HG03432 (cell line): ENCODE measurements at regions not wholly inside any gene's neighbourhood (a gene's known extent, or its start where the extent isn't known, plus 50 kb on each side); places are given as distances from the start of the nearest gene placed in this dataset.
"Not testable (repeated sequence)": the region's sequence is repeated elsewhere in the genome, so short reads cannot be mapped to it uniquely, and the experiment has no call there.

Experiments used
- ATAC-seq: cut with Tn5 transposase; IDR thresholded peaks from one replicate; pipeline ENCODE4 v1.9.1; 2021; ENCODE audit warnings: mild to moderate bottlenecking, moderate library complexity; ENCODE audit not compliant: unreplicated experiment

DNA sequence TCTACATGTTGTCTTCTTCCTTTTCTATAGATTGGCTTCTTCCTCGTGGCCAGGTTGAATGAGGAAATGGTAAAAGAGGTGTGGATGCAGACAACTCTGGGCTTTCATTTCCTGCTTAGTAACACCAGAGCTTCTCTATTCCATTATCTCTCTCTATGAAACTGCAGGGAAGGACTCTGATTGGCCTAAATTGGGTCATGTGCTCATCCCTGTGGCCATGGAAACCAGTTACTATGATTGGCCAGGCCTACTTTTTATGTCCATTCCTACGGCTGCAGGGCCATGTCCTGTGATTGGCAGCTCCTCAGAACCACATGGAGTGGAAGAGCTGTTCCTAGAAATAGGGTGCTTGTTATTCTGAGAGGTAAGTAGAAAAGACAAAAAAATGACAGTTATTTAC, 486.9 kb upstream of the ADAMTS9 start:
- ATAC-seq: no peak

DNA sequence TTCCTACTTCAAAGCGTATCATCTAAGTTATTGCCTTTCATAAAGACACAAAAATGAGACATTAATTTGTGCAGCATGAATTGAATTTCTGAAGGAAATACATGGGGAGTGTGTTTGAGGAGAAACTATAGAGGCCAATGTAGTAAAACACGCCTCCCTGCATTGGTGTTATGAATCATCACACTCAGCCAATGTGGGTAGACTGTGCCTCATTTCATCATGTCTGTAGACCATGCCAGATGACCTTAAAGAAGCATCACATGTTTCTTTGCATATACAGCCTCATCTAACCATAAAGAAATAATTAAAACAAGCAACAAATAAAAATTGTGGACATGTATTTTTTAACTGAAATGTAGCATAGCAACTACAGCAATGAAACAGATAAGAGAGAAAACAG, 486.0 kb upstream of the ADAMTS9 start:
- ATAC-seq: no peak

DNA sequence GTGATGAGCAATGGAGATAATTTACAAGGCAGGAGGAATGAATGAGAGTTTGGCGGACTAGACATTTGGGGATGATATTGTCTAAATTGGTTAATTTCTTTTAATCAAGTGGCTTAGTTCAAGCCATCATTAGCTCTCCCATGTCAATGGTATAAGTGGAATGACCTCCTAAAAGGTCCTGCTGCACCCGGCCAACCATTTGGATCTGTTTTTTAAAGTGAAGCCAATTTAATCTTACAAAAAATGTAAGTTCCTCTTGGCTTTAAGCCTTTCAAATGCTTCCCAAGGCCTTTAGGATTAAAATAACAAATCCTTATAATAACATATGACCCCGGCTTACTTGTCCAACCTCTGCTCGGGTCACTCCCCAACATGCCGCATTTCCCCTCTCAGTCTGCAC, 484.4 kb upstream of the ADAMTS9 start:
- ATAC-seq: no peak

DNA sequence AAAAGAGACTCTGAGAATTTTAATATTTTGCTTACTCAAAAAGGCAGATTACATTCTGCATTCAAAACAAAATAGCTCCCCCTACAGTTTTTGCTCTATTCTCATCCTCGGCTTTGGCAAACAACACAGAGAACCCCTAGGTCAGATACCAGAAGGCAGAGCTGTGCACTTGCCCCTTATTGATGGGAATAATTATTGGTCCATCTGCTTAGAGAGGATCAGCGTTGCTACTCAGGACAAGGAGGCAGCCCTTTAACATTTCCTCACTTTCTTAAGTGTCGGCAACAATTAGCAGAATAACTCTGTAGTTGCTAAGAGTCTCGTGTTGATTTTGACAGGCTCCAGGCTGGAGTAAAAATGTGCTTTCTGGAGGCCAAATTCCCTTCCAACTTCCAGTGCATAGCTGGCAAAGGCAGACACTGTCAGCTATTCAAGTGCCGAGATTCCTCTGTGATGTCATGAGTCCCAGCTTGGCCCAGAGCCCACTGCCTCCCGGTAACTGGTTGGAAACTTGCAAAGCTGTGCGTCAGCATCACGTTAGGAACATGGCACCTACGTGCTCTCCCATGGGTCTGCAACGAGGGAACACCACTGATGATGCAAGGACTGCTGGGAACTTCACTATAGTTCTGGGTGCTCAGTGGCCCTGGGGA, 482.7 kb upstream of the ADAMTS9 start:
- ATAC-seq: no peak

DNA sequence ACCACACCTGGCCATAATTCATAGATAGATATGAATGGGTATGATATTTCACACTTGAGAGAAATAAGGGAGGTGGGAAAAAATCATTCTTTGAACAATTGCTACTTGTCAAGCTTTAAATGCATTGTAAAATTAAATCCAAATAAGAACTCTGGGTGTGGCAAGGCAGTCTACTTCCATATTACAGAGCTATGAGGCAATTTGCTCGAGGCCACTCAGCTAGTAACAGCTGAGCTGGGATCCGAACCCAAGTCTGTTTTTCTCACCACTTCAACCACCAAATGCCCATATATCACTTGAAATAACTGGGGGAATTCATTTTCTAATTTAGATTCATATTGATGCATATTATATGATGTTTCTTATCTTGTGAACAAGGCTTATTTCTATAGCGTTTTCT, 482.2 kb upstream of the ADAMTS9 start:
- no peak for ATAC-seq

DNA sequence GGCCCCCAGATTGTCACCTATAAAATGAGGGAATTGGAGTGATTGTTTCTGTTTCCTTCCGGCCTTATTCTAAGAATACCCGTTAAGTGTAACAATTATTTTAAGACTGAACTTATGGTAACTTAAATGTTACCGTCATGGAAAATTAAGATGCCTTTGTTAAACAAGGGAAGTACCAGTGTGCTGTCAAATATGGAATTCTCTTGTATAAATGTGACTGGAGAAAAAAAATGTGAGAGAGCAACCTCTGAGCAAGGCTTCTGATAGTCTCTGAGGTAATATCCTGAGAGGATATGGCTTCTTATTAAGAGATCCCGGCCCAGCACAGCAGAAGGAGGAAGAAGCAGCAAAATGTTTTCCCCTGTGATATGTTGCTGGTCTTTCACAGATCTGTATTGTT, 480.7 kb upstream of the ADAMTS9 start:
- no peak for ATAC-seq

DNA sequence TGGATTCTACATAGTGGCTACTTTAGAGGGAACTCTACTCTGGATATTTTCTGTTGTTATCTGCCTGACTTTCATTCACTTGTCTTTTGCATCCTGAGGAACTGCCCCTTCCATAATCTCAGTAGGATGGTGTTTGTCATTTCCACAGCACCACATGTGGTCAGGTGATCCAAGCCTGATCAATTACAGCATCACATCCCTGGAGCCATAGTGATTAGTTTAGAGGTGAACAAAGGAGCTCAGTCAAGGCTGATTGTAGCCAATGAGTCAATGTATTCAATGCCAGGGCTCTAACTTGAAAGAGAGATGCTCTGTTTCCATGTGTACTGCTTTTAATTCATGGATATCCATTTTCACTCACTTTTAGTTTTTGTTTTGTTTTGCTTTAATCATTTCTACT, 478.7 kb upstream of the ADAMTS9 start:
- no peak for ATAC-seq

DNA sequence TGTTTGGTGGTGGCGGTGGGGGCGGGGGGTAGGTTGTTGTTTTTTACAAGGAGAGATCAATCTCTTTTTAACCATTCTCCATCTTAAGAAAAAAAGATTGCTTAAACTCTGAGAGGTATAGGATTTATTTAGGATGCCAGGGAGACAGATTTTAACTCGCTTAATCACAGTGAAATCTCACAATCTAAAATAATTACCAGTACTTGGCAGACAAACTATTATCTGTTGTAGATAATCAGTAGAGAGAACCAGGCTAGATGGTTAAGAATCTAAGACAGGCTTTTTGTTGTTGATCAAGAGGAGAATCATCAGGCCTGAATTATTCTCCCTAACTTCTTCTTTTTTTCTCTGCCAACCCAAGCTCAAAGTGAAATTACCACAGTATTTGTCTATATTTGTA, 470.2 kb upstream of the ADAMTS9 start:
- ATAC-seq: no peak

DNA sequence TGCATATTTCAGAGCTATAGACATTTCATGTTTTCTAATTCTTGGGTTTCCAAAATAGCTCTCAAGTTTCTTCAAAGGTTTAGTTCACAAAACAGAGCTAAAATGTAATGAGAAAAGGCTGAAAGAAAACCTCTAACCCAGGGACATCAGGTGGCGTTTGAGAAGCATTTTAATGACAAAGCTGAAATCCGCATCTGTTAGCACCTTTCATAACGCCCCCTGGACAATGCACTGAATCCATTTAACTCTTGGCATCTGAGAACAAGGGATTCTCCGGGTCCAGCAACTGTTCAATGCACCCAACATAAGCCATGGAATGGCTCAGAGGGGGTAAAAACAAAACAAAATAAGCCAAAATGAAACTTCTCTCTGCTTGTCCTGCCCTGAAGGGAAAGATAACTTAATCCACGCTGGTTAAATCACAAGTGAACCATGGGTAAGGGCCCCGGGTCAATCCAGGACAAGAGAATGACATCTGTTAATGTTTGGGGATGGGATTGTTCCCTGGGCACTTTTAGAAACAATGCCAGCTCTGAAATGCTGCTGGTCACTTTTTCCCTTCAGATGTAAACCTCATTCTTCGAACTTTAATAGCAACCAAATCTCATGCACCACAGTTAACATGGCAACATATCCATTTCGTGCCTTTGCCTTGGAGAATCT, 466.2 kb upstream of the ADAMTS9 start:
- ATAC-seq: no peak

DNA sequence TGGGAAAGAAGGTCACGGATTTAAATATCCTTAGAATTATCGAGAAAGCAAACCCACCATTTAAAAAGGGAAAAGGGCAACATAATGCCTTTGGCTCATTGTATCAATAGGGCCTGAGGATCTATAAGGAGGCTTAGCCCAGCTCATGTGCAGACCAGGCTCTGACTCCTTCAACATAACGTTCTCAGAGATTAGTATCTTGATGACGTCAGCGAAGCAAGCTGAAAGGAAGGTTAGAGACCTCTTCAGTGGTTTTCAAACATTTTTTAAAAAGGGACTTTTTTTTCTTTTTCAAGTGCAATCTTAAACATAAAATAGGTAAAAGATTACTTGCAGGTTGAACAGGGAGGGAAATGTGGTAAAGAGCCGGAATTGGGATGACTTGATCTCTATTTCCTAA, 463.9 kb upstream of the ADAMTS9 start:
- ATAC-seq: no peak

DNA sequence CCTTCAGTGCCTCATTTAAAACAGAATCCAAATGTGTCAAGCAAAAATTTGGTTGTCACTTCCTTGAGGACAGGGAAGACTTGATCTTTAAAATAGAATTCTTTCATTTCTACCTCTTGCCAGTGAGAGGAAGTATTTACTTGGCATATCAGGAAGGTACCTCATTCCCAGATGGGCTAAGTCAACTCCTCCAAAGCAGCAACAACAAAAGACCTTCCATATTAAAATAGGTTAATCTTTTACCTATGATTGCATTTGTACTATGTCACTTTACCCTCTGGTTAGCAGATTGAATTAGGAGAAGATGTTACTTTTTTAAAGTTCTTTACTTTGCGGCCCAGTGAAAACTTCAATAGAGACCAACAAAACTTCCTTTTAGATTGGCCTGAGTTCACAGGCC, 462.1 kb upstream of the ADAMTS9 start:
- no peak for ATAC-seq

DNA sequence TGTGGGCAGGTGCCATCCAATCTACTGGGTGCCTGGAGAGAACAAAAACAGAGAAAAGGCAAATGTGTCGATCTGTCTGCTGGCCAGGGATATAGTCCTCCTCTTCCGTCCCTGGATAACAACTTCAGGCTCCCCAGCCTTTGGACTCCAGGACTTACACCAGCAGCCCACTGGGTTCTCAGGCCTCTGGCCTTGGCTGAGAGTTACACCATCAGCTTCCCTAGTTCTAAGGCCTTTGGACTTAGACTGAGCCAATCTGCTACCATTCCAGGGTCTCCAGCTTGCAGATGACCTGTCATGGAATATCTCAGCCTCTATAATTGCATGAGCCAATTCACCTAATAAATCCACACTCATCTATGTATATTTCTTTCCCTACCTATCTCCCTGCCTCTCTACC, 460.9 kb upstream of the ADAMTS9 start:
- no peak for ATAC-seq

DNA sequence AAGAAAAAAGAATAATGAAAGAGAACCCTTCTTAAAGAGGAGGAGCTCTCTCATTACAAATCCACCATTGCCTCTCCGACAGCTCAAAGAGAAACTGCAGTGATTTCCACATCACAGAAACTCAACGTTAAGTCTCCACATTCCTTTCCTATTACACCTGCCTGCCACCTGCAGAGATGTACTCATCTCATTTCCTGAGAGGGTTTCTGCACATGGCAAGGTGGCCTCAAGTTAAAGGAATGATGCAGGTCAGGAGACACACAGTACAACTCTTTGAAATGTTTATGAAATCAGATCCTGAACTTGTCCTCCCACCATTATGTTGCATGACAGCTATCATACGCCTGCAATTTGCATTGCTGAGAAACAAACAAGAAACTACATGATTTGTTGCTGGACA, 458.4 kb upstream of the ADAMTS9 start:
- no peak for ATAC-seq

DNA sequence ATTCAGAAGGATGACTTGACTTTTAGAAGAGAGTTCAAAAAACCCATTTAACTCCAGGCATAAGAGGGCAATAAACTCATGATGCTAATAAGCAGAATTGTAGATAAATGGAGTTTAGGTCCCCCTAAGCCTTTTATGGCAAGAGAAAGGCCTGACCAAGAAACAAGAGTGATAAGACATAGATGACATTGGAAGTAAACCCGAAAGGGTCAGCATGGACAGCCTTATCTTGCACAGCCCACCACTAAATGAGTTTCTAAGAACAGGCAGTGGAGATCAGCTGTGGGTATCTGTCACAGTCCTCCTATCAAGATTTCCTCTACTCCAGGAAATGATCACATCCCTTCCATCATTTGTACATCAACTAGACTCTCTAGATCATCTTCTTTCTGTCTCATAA, 457.9 kb upstream of the ADAMTS9 start:
- no peak for ATAC-seq

DNA sequence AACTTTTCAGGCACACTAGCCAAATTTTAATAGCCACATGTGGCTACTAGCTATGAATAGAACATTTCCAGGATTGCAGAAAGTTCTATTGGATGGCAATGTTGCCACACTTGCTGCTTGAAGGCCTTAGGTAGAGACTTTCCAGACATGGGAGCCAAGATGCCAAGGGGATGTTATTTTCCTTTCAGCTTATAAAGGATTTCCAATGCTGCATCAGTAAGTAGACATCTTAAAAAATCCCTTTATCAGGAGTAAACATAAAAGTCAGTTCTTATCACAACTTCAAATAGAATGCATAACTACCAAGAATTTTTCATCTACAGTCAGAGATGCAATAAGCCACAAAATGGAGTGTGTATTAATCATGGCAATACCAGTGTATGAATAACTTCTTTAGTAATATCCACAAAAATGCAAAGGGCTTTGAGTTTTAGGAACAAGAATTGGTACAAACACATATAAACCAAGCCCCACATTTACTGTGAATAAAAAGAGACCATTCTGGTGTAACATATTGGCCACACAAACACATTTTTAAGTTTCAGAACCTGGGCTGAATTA, 457.1 kb upstream of the ADAMTS9 start:
- ATAC-seq: no peak

DNA sequence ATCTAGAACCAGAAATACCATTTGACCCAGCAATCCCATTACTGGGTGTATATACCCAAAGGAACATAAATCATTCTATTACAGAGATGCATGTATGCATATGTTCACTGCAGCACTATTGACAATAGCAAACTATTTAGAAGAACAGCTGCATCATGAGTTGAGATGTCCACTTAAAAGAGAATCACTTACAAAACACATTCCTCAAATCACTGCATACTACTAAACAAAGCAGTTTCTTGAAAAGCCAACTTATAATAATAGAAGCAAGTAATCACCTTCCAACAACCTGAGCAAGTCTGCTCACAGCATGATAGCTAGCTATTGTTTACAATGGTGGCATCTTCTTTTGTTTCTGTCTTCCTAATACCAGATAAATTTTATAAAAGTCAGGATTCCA, 454.7 kb upstream of the ADAMTS9 start:
- ATAC-seq: no peak

DNA sequence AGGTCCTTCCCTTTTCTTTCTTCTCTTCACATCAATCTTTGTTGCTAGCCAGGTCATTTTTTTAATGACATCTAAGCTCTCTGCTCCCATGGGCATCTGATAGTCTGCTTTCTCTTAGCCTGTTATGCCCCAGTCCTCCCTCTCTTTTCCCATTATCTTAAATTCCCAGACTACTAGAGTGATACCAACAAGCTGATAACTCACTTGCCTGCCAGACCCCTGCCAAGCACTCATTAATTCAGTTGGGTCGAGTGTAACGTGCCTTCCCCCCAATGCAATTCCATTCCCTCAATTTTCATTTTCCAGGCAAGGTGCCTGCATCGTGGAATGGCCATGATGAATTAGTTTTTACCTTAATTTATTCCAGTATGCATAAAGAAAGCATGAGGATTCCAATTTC, 450.8 kb upstream of the ADAMTS9 start:
- ATAC-seq: no peak

DNA sequence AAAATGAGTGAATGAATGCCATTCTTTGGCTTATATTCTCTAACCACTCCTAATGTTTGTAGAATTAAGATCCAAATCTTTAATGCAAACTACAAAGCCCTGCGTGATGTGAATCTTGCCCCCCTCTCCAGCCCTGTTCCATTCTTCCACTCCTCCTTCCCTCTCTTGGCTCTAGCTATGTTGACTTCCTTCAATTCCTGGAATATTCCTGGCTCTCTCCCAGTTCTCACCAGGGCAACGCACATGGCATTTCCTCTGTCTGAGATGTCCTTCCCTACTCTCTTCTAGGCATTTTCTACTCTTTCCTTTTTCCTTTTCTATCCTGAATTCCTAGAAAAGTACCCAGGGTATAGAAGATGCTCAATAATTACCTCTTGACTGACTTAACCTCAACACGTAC, 446.0 kb upstream of the ADAMTS9 start:
- not testable (repeated sequence) for ATAC-seq

DNA sequence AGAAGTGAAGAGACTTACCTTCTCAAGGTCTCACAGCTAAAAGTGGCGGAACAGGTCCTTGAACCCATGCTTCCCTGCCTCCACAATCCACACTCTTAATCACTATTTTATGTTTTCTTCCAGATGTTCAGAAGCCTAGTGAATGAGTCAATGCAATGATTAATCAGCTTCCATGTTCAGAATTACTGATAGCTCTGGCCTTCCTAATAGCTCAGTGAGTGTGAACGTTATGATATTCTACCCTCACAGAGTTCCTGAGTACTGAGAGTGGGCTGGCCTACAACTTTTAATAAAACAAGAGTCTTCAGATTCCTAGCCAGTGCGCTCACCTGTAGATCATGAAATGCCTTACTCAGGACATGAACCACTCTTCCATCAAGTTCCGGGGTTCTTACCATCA, 443.0 kb upstream of the ADAMTS9 start:
- no peak for ATAC-seq

DNA sequence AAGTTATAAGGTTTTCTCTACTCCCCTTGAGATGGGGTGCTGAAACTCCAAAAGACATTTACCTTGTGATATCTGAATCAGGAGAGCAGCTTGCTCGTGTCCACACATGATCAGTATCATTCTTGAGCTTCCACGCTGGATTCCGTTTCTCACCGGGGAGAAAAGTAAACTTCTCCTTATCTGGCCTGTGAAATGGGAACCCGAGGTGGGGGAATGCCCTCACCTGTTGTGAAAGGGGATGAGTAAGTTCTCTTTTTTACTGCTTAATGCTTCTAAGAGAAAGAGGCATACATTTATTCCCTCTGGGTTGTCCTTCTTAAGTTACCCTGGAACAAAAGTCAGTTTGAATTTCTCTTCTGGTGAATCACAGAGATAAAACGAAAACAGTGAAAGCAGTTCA, 440.5 kb upstream of the ADAMTS9 start:
- no peak for ATAC-seq

DNA sequence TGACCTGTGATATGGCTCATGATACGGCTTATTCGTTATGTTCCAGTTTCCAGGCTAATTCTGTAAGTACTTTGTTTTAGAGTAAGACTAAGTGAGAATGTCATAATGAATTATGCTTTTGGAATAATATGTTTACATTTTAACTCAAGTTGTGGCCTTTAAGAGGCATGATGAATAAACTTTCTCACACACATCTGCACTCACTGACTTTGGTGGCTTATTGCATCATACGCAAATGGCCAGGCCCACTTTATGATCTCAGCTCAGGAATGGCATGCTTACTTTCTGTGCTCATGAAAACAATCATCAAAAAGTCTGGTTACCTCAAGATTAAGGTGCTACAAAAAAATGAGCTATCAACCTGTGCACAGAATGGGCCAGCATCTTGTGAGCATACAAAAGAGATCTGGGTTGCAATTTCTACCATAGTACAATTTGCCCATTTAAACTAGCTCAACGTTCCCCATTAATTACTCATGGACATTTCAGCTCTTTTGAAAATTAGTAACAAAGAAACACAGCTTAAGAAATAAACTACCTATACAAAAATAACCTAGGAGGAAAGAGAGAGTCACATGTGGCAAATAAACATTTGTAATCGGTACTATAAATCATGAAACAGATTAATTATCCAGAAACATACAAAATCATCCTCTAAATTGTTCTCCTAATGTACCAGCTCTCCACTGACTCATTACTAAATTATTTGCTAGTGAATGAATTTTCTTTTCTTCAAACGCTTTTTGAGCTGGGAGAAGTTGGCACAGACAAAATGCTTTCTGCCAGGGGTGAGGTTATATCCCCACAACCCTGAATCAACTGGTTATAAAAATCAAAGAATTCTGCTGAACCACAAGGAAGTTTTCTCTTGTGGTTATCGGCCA, 439.0 kb upstream of the ADAMTS9 start:
- no peak for ATAC-seq

DNA sequence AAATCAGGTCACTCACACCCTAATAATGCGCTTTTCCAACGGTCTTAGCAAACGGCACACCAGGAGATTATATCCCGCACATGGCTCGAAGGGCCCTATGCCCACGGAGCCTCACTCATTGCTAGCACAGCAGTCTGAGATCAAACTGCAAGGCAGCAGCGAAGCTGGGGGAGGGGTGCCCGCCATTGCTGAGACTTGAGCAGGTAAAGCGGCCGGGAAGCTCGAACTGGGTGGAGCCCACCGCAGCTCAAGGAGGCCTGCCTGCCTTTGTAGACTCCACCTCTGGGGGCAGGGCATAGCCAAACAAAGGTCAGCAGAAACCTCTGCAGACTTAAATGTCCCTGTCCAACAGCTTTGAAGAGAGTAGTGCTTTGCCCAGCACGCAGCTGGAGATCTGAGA, 432.4 kb upstream of the ADAMTS9 start:
- ATAC-seq: not testable (repeated sequence)
